ENCODE measurements at regions not wholly inside any gene's neighbourhood (a gene's known extent, or its start where the extent isn't known, plus 50 kb on each side); places are given as distances from the start of the nearest gene placed in this dataset.

DNA sequence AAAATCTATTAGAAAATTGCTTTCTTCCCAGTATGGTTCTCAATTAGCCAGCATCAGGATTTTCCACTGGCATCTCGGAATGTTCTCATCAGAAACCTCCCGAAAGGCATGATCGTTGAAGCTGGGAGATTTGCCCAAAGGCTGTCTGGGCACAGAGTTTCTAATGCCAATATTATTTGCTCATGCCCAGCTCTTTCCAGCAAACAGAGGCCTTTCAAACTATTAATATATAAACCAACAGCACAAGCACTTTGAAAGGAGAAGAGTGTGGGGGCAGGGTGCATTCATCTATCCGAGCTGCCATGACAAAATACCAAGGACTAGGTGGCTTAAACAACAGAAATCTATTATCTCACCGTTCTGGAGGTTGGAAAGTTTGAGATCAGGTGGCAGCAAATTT lies 88.3 kb upstream of the MSX1 start:
- no peak for DNase-seq

DNA sequence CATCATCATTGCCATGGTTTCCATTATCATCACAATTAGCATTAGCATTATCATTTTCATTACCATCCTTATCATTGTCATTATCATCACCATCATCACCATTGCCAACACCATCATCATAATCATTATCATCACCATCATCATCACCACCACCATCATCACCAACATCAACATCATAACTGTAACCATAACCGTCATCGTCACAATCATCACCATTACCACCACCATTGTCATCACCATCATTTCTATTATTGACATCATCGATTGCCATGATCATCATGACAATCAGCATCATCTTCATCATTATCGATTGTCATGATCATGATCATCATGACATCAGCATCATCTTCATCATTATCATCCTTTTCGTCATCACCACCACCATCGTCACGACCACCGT lies 88.9 kb upstream of the MSX1 start:
- no peak for DNase-seq

GRCh38 chr4:4766564-4766963 lies 92.9 kb upstream of the MSX1 start:
- no peak for DNase-seq

DNA sequence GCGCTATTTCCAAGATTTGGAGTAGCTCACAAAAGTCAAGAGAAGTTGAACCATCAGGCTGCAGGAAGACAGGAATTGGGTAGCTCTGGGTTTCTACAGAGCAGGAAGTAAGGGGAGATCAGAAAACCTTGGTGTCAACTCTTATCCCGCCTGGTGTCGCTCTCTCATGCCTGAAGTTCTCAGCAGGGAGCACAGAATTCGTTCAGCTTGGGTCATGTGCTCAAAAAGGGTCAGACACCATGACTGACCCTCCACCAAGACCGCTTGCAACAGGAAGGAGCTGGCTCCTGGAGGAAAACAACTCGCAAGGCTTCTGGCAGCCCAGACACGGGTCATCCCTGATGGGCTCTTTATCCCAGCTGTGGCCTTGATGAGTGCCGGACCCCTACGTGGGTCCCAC lies 93.7 kb upstream of the MSX1 start:
- no peak for DNase-seq

DNA sequence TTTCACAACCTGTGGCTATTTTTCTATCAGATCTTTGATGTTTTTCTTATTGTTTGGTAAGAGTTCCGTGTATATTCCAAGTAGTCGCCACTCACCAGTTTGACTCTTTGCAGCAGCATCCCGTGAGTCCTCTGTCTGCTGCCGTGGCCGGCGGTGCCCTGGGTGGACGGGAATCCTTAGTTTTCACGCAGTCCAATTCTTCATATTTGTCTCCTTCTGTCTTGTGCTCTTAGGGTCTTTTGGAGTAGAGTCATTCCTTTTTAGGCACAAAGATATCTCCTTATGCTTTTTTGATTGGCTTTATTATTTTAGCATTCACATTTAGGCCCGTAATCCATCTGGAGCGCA lies 94.9 kb upstream of the MSX1 start:
- no peak for DNase-seq

GRCh38 chr4:4763822-4764557 lies 95.5 kb upstream of the MSX1 start:
- no peak for DNase-seq

DNA sequence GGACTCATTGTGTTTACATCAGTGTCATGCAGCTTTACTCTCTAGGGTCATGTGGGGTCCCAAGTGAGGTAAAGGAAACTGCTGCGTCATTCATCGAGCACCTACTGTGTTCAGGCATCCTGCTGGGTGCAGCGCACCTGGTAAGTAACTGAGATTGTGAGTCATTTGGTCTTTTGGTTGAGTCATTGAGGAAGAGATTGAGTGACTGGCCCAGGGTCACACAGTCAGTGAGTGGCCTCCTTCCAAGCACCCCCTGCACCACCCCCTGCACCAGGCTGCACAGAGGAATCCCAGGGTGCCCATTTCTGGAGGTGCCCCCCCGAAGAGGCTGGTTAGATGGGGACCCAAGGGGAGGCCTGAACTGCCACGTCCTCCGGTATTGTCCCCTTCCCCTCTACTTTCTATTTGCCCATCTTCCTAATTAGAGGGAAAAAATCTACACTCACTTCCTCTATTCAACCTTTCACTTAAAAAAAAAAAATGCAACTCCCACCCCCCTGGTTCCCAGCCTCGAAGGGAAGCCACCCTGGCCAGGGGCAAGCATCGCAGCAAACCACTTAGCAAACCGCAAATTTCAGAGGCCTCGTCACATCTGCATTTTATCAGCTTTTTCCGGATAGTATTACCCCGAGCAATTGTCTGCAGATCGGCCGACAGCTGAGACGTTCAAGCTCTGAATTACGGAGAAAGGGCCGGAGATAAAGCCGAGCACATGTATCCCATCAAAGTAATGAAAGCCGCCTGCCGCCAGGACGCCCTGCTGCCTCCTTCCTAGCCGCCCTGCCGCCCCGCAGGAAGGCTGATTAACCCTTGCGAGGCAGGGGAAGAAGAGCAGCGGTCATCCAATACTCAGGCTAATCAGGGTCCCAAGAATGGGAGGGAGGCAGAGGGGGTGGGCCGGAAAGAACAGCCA lies 96.3 kb upstream of the MSX1 start:
- no peak for DNase-seq

DNA sequence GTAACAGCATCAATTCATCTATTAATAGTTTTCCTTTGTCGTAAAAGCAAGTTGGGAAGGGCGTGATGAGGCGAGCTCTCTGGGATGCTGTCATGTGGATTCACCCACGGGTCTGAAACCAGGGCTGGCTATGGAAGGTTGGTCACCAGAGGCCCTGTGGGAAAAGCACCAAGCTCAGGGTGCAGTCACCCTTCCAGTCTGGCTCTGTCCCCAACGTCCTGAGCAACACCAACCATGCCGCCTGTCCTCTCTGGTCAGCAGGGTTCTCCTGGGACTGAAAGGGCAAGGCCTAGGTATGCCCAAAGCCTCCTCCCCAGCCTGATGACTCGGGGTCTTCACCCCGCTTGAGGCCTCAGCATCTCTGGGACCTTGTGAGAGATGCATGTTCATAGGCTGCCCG lies 97.2 kb upstream of the MSX1 start:
- DNase-seq: no peak

DNA sequence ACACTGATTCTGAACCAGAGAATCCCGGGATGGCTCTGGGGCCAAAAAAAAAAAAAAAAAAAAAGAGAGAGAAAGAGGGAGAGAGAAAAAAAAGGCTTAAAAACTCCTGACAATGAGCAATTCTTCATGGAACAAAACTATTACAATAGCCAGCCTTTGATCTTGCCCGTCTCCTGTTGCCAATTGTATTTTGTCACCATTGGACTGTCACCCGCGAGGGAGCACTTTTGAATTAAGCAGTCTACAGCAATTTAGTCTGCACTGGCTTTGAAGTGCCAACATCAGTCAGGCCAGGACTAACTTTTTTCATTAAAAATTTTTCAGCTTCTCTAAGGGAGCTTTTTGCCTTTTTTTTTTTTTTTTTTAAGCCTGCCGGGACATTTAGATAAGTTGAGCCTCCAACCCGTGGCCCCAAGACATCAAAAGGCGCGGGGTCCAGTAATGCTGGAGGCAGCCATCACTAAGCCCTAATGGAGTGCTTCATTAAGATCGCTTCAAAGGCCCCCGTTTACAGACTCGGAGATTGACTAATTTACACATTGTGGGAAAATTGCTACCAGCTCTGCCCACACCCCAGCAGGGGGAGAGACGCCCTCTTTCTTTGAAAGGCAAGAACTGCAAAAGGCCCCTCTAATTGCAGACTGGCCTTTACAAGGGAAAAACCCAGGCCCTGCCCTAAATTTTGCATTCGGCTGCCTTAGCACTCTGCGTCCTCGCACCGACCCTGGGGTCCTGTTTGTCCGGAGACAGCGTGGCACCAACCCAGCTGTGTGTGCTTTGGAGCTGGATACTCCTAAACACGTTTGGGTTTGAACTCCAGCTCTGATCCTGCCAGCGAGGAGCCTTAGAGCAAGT lies 98.1 kb upstream of the MSX1 start:
- DNase-seq: no peak

GRCh38 chr4:4759883-4760282 lies 99.6 kb upstream of the MSX1 start:
- DNase-seq: no peak

GRCh38 chr4:4759232-4759631 lies 100.2 kb upstream of the MSX1 start:
- no peak for DNase-seq

DNA sequence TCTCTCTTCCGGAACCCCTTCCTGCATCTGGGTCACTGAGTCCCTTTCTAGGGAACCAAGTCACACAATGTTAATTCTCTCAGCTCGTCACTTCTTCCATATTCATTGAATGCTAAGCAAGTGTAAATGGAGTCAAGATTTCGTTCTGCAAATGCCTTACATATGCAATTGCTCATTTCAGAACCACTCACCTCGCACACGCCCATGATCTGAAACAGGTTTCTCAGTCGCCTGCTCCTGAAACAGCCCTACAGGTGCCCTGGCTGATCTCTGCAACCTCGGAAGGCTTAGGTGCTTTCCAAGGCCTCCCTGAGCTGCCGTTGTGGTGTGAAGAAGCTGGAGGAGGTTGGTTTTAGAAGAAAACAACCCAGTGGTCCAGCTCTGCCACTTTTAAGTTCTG lies 100.8 kb upstream of the MSX1 start:
- DNase-seq: no peak

- DNase-seq: no peak
These were observed 104.2 kb upstream of the MSX1 start for GRCh38 chr4:4755306-4755705.

GRCh38 chr4:4754641-4755040 lies 104.8 kb upstream of the MSX1 start:
- no peak for DNase-seq

DNA sequence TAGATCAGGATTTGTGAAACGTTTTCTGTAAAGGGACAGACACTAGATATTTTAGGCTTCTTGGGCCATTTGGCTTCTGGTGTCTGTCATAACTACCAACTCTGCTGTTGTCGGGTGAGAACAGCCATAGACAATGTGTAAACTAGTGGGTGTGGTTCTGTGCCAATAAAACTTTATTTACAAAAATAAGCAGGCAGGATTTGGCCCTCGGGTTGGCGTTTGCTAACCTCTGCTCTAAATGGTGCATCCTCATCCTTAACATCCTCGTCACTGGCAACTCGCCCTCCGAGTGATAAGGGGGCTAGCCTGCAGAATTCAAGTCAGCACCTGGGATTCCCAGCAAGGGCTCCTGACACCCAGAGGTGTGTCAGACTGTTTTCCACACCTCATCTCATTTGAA lies 105.8 kb upstream of the MSX1 start:
- DNase-seq: no peak

GRCh38 chr4:4752576-4753401 lies 106.7 kb upstream of the MSX1 start:
- no peak for DNase-seq

DNA sequence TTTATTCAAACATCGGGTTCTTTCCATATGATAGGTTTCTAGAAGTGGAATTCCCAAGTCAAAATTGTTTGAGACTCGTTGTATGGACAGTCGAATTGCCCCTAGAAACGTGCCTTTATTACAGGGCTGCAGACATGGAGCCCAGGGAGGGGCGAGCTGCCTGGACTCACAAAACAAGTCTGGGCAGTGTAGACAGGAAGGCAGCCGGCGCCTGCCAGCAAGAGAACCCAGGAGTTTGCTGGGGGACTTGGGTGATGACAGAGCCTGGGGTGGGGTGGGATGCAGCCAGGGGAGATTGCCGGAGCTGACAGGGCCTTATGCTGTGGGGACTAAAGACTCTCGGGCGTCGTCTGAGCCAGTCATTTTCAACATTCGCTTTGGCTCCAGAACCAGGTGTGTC lies 107.4 kb upstream of the MSX1 start:
- DNase-seq: no peak

DNA sequence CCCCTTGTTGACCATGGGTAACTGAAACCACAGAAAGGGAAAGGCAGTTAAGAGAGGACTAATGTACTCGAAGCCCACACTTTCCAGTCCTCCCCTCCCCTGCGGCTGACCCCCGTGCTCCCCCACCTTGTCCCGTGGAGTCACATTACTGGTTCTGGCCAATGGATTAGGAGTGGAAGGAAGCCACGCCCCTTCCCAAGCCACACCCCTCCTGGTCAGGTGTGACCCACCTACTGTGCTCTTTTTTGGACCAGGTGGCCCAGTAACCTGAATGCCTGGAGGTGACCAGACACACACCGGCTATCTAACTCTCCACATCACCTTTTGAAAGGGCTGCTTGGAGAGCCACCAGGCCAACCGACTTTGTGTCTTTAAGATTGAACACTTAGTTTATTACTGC lies 109.3 kb upstream of the MSX1 start:
- DNase-seq: no peak

- DNase-seq: no peak
These were observed 110.3 kb upstream of the MSX1 start for GRCh38 chr4:4749137-4749536.

- no peak for DNase-seq
These were observed 113.0 kb upstream of the MSX1 start for GRCh38 chr4:4746444-4746843.

- no peak for DNase-seq
These were observed 119.4 kb upstream of the MSX1 start for GRCh38 chr4:4740071-4740470.

- no peak for DNase-seq
These were observed 123.6 kb upstream of the MSX1 start for GRCh38 chr4:4735870-4736269.
